ENCODE measurements at regions not wholly inside any gene's neighbourhood (a gene's known extent, or its start where the extent isn't known, plus 50 kb on each side); places are given as distances from the start of the nearest gene placed in this dataset.

- no peak overlapping the region for H3K4me3 Mint-ChIP-seq
- Histone ChIP-seq H3K36me3 (ENCODE audit: control insufficient read depth, insufficient read depth, low read length) (no peaks in the 10 kb centered on the region), H3K27me3 (ENCODE audit: control insufficient read depth, insufficient read depth, low read length, poor library complexity, severe bottlenecking) (no peaks in the 10 kb centered on the region), H3K9me3 (ENCODE audit: control insufficient read depth, low read length) (no peaks in the 10 kb centered on the region), H3K9ac (ENCODE audit: extremely low read depth, low read length, poor library complexity, severe bottlenecking) (no peak overlapping the region), H3K27ac (ENCODE audit: low read depth, low read length) (no peak overlapping the region), H3K4me1 (ENCODE audit: control insufficient read depth, insufficient read depth, low read length) (no peaks in the 10 kb centered on the region), H3K4me3 (ENCODE audit: low read length) (no peak overlapping the region)
- no peaks in the 10 kb centered on the region for H3K9me3 Mint-ChIP-seq
- TF ChIP-seq CTCF (conservative IDR thresholded peaks at IDR 0.05): no peak
- no peaks in the 10 kb centered on the region for H3K27me3 Mint-ChIP-seq (ENCODE audit: insufficient read depth)
- DNase-seq: no peak
- no peaks in the 10 kb centered on the region for H3K4me1 Mint-ChIP-seq
- H3K27ac Mint-ChIP-seq: no peak overlapping the region
- WGBS, 2 experiments (ENCODE audit: insufficient coverage in 1 of 2, insufficient read length in 1 of 2): 100% methylated on average over 1 of the region's 1 CpG; no CpG with 5 or more reads in 1 of the 2 experiments
- H3K36me3 Mint-ChIP-seq (ENCODE audit: low read depth): no peaks in the 10 kb centered on the region
These were observed 181.3 kb upstream of the UBE2E3 start for GRCh38 chr2:180799141-180799540.

GRCh38 chr2:180790891-180791290 is 189.5 kb upstream of the UBE2E3 start:
- TF ChIP-seq CTCF (conservative IDR thresholded peaks at IDR 0.05): no peak
- Histone ChIP-seq H3K4me1 (ENCODE audit: control insufficient read depth, insufficient read depth, low read length) (no peaks in the 10 kb centered on the region), H3K9ac (ENCODE audit: extremely low read depth, low read length, poor library complexity, severe bottlenecking) (no peak overlapping the region), H3K27ac (ENCODE audit: low read depth, low read length) (no peak overlapping the region), H3K36me3 (ENCODE audit: control insufficient read depth, insufficient read depth, low read length) (no peaks in the 10 kb centered on the region), H3K27me3 (ENCODE audit: control insufficient read depth, insufficient read depth, low read length, poor library complexity, severe bottlenecking) (no peaks in the 10 kb centered on the region), H3K9me3 (ENCODE audit: control insufficient read depth, low read length) (no peaks in the 10 kb centered on the region), H3K4me3 (ENCODE audit: low read length) (no peak overlapping the region)
- H3K27me3 Mint-ChIP-seq (ENCODE audit: insufficient read depth): no peaks in the 10 kb centered on the region
- no peak overlapping the region for H3K4me3 Mint-ChIP-seq
- peaks cover 2% of the 10 kb centered on the region for H3K4me1 Mint-ChIP-seq
- H3K27ac Mint-ChIP-seq: no peak overlapping the region
- DNase-seq: no peak
- no peaks in the 10 kb centered on the region for H3K9me3 Mint-ChIP-seq
- no peaks in the 10 kb centered on the region for H3K36me3 Mint-ChIP-seq (ENCODE audit: low read depth)

GRCh38 chr2:180787330-180787729 is 193.1 kb upstream of the UBE2E3 start:
- no peaks in the 10 kb centered on the region for H3K9me3 Mint-ChIP-seq
- H3K4me3 Mint-ChIP-seq: no peak overlapping the region
- Histone ChIP-seq H3K36me3 (ENCODE audit: control insufficient read depth, insufficient read depth, low read length) (no peaks in the 10 kb centered on the region), H3K9me3 (ENCODE audit: control insufficient read depth, low read length) (no peaks in the 10 kb centered on the region), H3K4me3 (ENCODE audit: low read length) (no peak overlapping the region), H3K27me3 (ENCODE audit: control insufficient read depth, insufficient read depth, low read length, poor library complexity, severe bottlenecking) (no peaks in the 10 kb centered on the region), H3K9ac (ENCODE audit: extremely low read depth, low read length, poor library complexity, severe bottlenecking) (no peak overlapping the region), H3K27ac (ENCODE audit: low read depth, low read length) (no peak overlapping the region), H3K4me1 (ENCODE audit: control insufficient read depth, insufficient read depth, low read length) (no peaks in the 10 kb centered on the region)
- H3K27me3 Mint-ChIP-seq (ENCODE audit: insufficient read depth): no peaks in the 10 kb centered on the region
- 100% methylated on average over 1 of the region's 1 CpG; no CpG with 5 or more reads in 1 of the 2 experiments for WGBS, 2 experiments (ENCODE audit: insufficient coverage in 1 of 2, insufficient read length in 1 of 2)
- H3K36me3 Mint-ChIP-seq (ENCODE audit: low read depth): no peaks in the 10 kb centered on the region
- no peak for DNase-seq
- H3K27ac Mint-ChIP-seq: no peak overlapping the region
- peaks cover 2% of the 10 kb centered on the region for H3K4me1 Mint-ChIP-seq
- TF ChIP-seq CTCF (conservative IDR thresholded peaks at IDR 0.05): no peak
